ENCODE measurements at regions not wholly inside any gene's neighbourhood (a gene's known extent, or its start where the extent isn't known, plus 50 kb on each side); places are given as distances from the start of the nearest gene placed in this dataset.

GRCh38 chr5:107017616-107018015 lies 653.1 kb downstream of the EFNA5 start:
- ATAC-seq (ENCODE audit: insufficient read depth, low FRiP score) (no peak), DNase-seq (no peak)
- Histone ChIP-seq H3K36me3 (ENCODE audit: control insufficient read depth in 4 of 4, insufficient read depth in 4 of 4, low read length in 4 of 4) (no peaks in the 10 kb centered on the region), H3K4me3 (no peak overlapping the region), H3K4me1 (ENCODE audit: control insufficient read depth in 5 of 5, insufficient read depth in 5 of 5, low read length in 5 of 5) (no peaks in the 10 kb centered on the region), H3K27ac (ENCODE audit: low read depth in 1 of 2, low read length in 1 of 2) (no peak overlapping the region), H3K27me3 (ENCODE audit: control insufficient read depth in 3 of 3, insufficient read depth in 3 of 3, low read length in 2 of 3) (no peaks in the 10 kb centered on the region), H3K9ac (ENCODE audit: insufficient read depth in 1 of 2, low read length in 2 of 2) (no peak overlapping the region), H3K9me3 (ENCODE audit: control insufficient read depth in 4 of 4, insufficient read depth in 3 of 4, low read length in 3 of 4) (no peaks in the 10 kb centered on the region)
- TF ChIP-seq, protein P1, sequence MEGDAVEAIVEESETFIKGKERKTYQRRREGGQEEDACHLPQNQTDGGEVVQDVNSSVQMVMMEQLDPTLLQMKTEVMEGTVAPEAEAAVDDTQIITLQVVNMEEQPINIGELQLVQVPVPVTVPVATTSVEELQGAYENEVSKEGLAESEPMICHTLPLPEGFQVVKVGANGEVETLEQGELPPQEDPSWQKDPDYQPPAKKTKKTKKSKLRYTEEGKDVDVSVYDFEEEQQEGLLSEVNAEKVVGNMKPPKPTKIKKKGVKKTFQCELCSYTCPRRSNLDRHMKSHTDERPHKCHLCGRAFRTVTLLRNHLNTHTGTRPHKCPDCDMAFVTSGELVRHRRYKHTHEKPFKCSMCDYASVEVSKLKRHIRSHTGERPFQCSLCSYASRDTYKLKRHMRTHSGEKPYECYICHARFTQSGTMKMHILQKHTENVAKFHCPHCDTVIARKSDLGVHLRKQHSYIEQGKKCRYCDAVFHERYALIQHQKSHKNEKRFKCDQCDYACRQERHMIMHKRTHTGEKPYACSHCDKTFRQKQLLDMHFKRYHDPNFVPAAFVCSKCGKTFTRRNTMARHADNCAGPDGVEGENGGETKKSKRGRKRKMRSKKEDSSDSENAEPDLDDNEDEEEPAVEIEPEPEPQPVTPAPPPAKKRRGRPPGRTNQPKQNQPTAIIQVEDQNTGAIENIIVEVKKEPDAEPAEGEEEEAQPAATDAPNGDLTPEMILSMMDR (IDR thresholded peaks at IDR 0.05; ENCODE audit: control extremely low read depth, extremely low read depth) = no peak
- 69 to 81% methylated on average over 1 of the region's 1 CpG for WGBS, 2 donors

DNA sequence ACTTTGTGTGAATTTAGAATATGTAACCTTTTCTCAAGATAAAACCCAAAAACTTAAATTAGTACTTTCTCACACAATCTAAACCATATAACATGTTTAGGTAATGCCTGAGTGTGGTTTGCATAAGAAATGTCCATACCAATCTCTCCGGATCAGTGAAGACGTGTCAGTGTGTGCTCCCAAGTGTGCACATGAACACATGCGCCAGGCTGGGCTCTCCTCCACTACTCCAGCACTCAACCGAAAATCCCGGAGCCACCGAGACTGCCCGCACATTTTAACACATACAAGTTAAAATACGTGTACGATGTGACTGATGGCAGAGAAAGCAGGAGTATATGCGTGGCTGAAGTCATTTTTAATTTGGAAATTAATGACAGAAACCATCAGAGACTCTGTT lies 658.4 kb downstream of the EFNA5 start:
- Histone ChIP-seq H3K27me3 (ENCODE audit: control insufficient read depth in 3 of 3, insufficient read depth in 3 of 3, low read length in 2 of 3) (no peaks in the 10 kb centered on the region), H3K27ac (ENCODE audit: low read depth in 1 of 2, low read length in 1 of 2) (no peak overlapping the region), H3K4me3 (no peak overlapping the region), H3K4me1 (ENCODE audit: control insufficient read depth in 5 of 5, insufficient read depth in 5 of 5, low read length in 5 of 5) (no peaks in the 10 kb centered on the region), H3K36me3 (ENCODE audit: control insufficient read depth in 4 of 4, insufficient read depth in 4 of 4, low read length in 4 of 4) (no peaks in the 10 kb centered on the region), H3K9ac (ENCODE audit: insufficient read depth in 1 of 2, low read length in 2 of 2) (no peak overlapping the region), H3K9me3 (ENCODE audit: control insufficient read depth in 4 of 4, insufficient read depth in 3 of 4, low read length in 3 of 4) (no peaks in the 10 kb centered on the region)
- TF ChIP-seq, protein P1 (IDR thresholded peaks at IDR 0.05; ENCODE audit: control extremely low read depth, extremely low read depth) = no peak
- DNase-seq (peak in 1 of 3 donors; percentile 11), ATAC-seq (ENCODE audit: insufficient read depth, low FRiP score) (no peak)
- 73 to 87% methylated on average over 10 of the region's 10 CpGs for WGBS, 2 donors

- ATAC-seq (ENCODE audit: insufficient read depth, low FRiP score) (no peak), DNase-seq (peak in 1 of 3 donors; percentile 4)
- Histone ChIP-seq H3K9me3 (ENCODE audit: control insufficient read depth in 4 of 4, insufficient read depth in 3 of 4, low read length in 3 of 4) (no peaks in the 10 kb centered on the region), H3K36me3 (ENCODE audit: control insufficient read depth in 4 of 4, insufficient read depth in 4 of 4, low read length in 4 of 4) (no peaks in the 10 kb centered on the region), H3K27ac (ENCODE audit: low read depth in 1 of 2, low read length in 1 of 2) (no peak overlapping the region), H3K27me3 (ENCODE audit: control insufficient read depth in 3 of 3, insufficient read depth in 3 of 3, low read length in 2 of 3) (no peaks in the 10 kb centered on the region), H3K4me1 (ENCODE audit: control insufficient read depth in 5 of 5, insufficient read depth in 5 of 5, low read length in 5 of 5) (no peaks in the 10 kb centered on the region), H3K9ac (ENCODE audit: insufficient read depth in 1 of 2, low read length in 2 of 2) (no peak overlapping the region), H3K4me3 (no peak overlapping the region)
- WGBS, 2 donors = 87 to 89% methylated on average over 7 of the region's 7 CpGs
- TF ChIP-seq, protein P1 (IDR thresholded peaks at IDR 0.05; ENCODE audit: control extremely low read depth, extremely low read depth) = no peak
Observed at GRCh38 chr5:107011605-107012004, 659.1 kb downstream of the EFNA5 start.

GRCh38 chr5:107010060-107010459 lies 660.7 kb downstream of the EFNA5 start:
- no peaks in the 10 kb centered on the region for H3K36me3 ChIP-seq (ENCODE audit: control insufficient read depth in 4 of 4, insufficient read depth in 4 of 4, low read length in 4 of 4)
- TF ChIP-seq, protein P1 (IDR thresholded peaks at IDR 0.05; ENCODE audit: control extremely low read depth, extremely low read depth) = no peak
- H3K27me3 ChIP-seq (ENCODE audit: control insufficient read depth in 3 of 3, insufficient read depth in 3 of 3, low read length in 2 of 3) = no peaks in the 10 kb centered on the region
- H3K4me3 ChIP-seq = no peak overlapping the region
- no peak overlapping the region for H3K27ac ChIP-seq (ENCODE audit: low read depth in 1 of 2, low read length in 1 of 2)
- WGBS, 2 donors = 89 to 93% methylated on average over 6 of the region's 6 CpGs
- no peak overlapping the region for H3K9ac ChIP-seq (ENCODE audit: insufficient read depth in 1 of 2, low read length in 2 of 2)
- DNase-seq = no peak
- no peaks in the 10 kb centered on the region for H3K9me3 ChIP-seq (ENCODE audit: control insufficient read depth in 4 of 4, insufficient read depth in 3 of 4, low read length in 3 of 4)
- ATAC-seq (ENCODE audit: insufficient read depth, low FRiP score) = no peak
- peaks cover 0 to 4% (median 0%) of the 10 kb centered on the region in 5 donors for H3K4me1 ChIP-seq (ENCODE audit: control insufficient read depth in 5 of 5, insufficient read depth in 5 of 5, low read length in 5 of 5)
